GM18511 (cell line): ENCODE measurements at regions not wholly inside any gene's neighbourhood (a gene's known extent, or its start where the extent isn't known, plus 50 kb on each side); places are given as distances from the start of the nearest gene placed in this dataset.

Source experiments
- ATAC-seq: cut with Tn5 transposase; IDR thresholded peaks from one replicate; pipeline ENCODE4 v1.9.1; 2021; ENCODE audit warnings: mild to moderate bottlenecking, moderate library complexity; ENCODE audit not compliant: unreplicated experiment

- no peak for ATAC-seq
Measured at GRCh38 chr18:34590503-34590902, 119.6 kb upstream of the DTNA start.

- no peak for ATAC-seq
Measured at GRCh38 chr18:34591920-34592444, 118.1 kb upstream of the DTNA start.

- ATAC-seq, result no peak
Measured at GRCh38 chr18:34592481-34592880, 117.6 kb upstream of the DTNA start.

GRCh38 chr18:34592961-34593382 is 117.1 kb upstream of the DTNA start:
- no peak for ATAC-seq

GRCh38 chr18:34594266-34594665 is 115.8 kb upstream of the DTNA start:
- no peak for ATAC-seq

GRCh38 chr18:34595690-34596089 is 114.4 kb upstream of the DTNA start:
- ATAC-seq, result no peak

- no peak for ATAC-seq
Measured at GRCh38 chr18:34598120-34598635, 111.9 kb upstream of the DTNA start.

GRCh38 chr18:34600158-34600557 is 109.9 kb upstream of the DTNA start:
- ATAC-seq, result no peak

- ATAC-seq, result no peak
Measured at GRCh38 chr18:34600874-34601656, 109.0 kb upstream of the DTNA start.

GRCh38 chr18:34604591-34604990 is 105.5 kb upstream of the DTNA start:
- ATAC-seq, result no peak

- ATAC-seq, result no peak
Measured at GRCh38 chr18:34606851-34607250, 103.2 kb upstream of the DTNA start.

GRCh38 chr18:34608064-34608463 is 102.0 kb upstream of the DTNA start:
- no peak for ATAC-seq

- no peak for ATAC-seq
Measured at GRCh38 chr18:34609986-34610648, 100.0 kb upstream of the DTNA start.

- no peak for ATAC-seq
Measured at GRCh38 chr18:34611904-34612303, 98.2 kb upstream of the DTNA start.

- ATAC-seq, result no peak
Measured at GRCh38 chr18:34620258-34620861, 89.7 kb upstream of the DTNA start.

- ATAC-seq, result no peak
Measured at GRCh38 chr18:34623557-34623956, 86.5 kb upstream of the DTNA start.

GRCh38 chr18:34624551-34624950 is 85.5 kb upstream of the DTNA start:
- no peak for ATAC-seq

GRCh38 chr18:34626404-34627136 is 83.5 kb upstream of the DTNA start:
- ATAC-seq, result no peak

- no peak for ATAC-seq
Measured at GRCh38 chr18:34627137-34627920, 82.8 kb upstream of the DTNA start.
